GM21390 (cell line): ENCODE measurements at regions not wholly inside any gene's neighbourhood (a gene's known extent, or its start where the extent isn't known, plus 50 kb on each side); places are given as distances from the start of the nearest gene placed in this dataset.

Experiments
- ATAC-seq: cut with Tn5 transposase; IDR thresholded peaks from one replicate; pipeline ENCODE4 v1.9.1; 2021; ENCODE audit not compliant: unreplicated experiment

GRCh38 chr4:22233230-22233629 is 282.6 kb downstream of the ADGRA3 start:
- no peak for ATAC-seq

- ATAC-seq: no peak
Measured at GRCh38 chr4:22220965-22221364, 272.4 kb upstream of the KCNIP4 start.

- no peak for ATAC-seq
Measured at GRCh38 chr4:22217480-22217879, 268.9 kb upstream of the KCNIP4 start.

GRCh38 chr4:22216278-22216677 is 267.7 kb upstream of the KCNIP4 start:
- no peak for ATAC-seq

GRCh38 chr4:22215084-22215483 is 266.5 kb upstream of the KCNIP4 start:
- ATAC-seq: no peak

- ATAC-seq: no peak
Measured at GRCh38 chr4:22203711-22204011, 255.1 kb upstream of the KCNIP4 start.

- ATAC-seq: no peak
Measured at GRCh38 chr4:22202975-22203710, 254.6 kb upstream of the KCNIP4 start.

- no peak for ATAC-seq
Measured at GRCh38 chr4:22202246-22202974, 253.8 kb upstream of the KCNIP4 start.

- no peak for ATAC-seq
Measured at GRCh38 chr4:22201256-22201655, 252.7 kb upstream of the KCNIP4 start.

GRCh38 chr4:22196551-22196950 is 248.0 kb upstream of the KCNIP4 start:
- ATAC-seq: no peak

GRCh38 chr4:22192084-22192511 is 243.5 kb upstream of the KCNIP4 start:
- no peak for ATAC-seq

- ATAC-seq: no peak
Measured at GRCh38 chr4:22191565-22191964, 243.0 kb upstream of the KCNIP4 start.

- no peak for ATAC-seq
Measured at GRCh38 chr4:22190855-22191254, 242.3 kb upstream of the KCNIP4 start.

GRCh38 chr4:22187203-22187820 is 238.7 kb upstream of the KCNIP4 start:
- ATAC-seq: no peak

GRCh38 chr4:22181736-22182135 is 233.2 kb upstream of the KCNIP4 start:
- ATAC-seq: no peak

- ATAC-seq: no peak
Measured at GRCh38 chr4:22179124-22179874, 230.7 kb upstream of the KCNIP4 start.

- no peak for ATAC-seq
Measured at GRCh38 chr4:22174640-22175039, 226.1 kb upstream of the KCNIP4 start.

GRCh38 chr4:22170353-22170752 is 221.8 kb upstream of the KCNIP4 start:
- ATAC-seq: no peak

GRCh38 chr4:22167201-22167600 is 218.6 kb upstream of the KCNIP4 start:
- ATAC-seq: no peak

- ATAC-seq: no peak
Measured at GRCh38 chr4:22162454-22162853, 213.9 kb upstream of the KCNIP4 start.

GRCh38 chr4:22130741-22131140 is 182.2 kb upstream of the KCNIP4 start:
- ATAC-seq: no peak
